H54 (cell line): ENCODE measurements at regions not wholly inside any gene's neighbourhood (a gene's known extent, or its start where the extent isn't known, plus 50 kb on each side); places are given as distances from the start of the nearest gene placed in this dataset.

Experiments
- DNase-seq: peaks from one replicate; pipeline ENCODE4 v3.0.0; 2011; ENCODE audit warnings: low spot score, mixed read lengths; ENCODE audit not compliant: insufficient read length
- FAIRE-seq: peaks from 3 replicates; lab custom pipeline; 2011; peaks lifted over from hg19 to GRCh38; lab: Jason Lieb, UNC
- POLR2A ChIP-seq: IDR thresholded peaks from 2 replicates; pipeline ENCODE4 v1.6.1; 2011; ENCODE audit warnings: low read depth, mild to moderate bottlenecking, low read length

DNA sequence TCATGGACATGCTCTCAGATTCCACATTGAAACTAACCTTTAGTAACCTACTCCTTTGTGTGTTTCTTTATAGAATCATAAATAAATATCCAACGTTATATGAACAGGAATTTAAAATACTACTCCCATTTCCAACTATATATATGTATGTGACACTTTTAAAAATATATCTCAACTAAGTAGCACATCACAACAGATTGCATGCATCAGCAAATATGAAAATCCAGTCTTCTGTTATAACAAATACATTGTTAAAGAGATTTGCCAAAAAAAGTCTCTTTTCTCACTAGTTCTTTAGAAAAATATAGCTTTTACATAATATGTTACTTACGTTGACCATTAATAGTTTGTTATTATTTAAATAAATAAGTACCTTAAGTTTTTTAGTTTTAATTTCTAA, 1608.6 kb upstream of the RAG2 start:
- DNase-seq (no peak), FAIRE-seq (peak; percentile 43)
- TF ChIP-seq POLR2A = no peak

DNA sequence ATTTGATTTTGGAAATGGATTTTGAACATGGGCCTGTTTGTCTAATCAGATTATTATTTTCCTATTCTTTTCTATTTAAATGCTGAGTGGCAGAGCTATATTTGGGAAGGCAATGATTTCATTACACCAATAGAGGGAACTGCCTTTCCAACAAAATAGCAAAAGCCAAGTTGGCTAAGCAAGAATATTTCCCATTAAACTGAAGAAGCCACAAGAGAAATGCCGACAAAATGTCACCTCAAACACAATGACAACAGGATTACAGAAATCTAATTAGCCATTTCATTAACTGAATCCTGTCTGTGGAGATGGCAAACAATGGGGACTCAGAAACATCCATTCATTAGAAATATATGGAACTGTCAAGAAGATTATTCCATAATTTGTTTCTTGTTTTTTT, 1593.1 kb upstream of the RAG2 start:
- no peak for DNase-seq
- no peak for FAIRE-seq
- TF ChIP-seq POLR2A = no peak

GRCh38 chr11:38182126-38182866, 1584.3 kb upstream of the RAG2 start:
- DNase-seq (no peak), FAIRE-seq (peak; percentile 76)
- no peak for TF ChIP-seq POLR2A

- TF ChIP-seq POLR2A = no peak
- FAIRE-seq (no peak), DNase-seq (no peak)
These were observed 1578.8 kb upstream of the RAG2 start for GRCh38 chr11:38176686-38177322.

DNA sequence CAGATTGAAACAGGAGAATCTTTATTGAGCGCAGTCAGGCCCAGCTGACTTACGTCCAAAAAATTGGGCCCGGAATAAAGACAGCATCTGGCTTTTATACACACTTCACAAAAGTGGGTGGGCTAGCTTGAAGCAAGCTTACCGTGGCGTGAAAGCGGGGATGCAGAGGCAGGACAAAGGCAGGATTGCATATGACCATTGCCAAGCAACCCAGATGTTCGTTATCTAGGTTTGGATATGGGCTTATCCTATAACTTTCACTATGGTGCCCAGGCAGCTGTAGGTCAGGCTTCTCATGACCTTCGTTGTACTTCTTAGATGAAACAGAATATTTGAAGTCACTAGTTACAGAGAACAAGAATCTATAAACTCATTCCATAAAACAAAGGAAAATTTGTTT, 1575.6 kb upstream of the RAG2 start:
- DNase-seq = no peak
- no peak for FAIRE-seq
- no peak for TF ChIP-seq POLR2A

- peak; percentile 28 for DNase-seq
- no peak for TF ChIP-seq POLR2A
- peak; percentile 96 for FAIRE-seq
These were observed 1571.2 kb upstream of the RAG2 start for GRCh38 chr11:38169286-38169685.

DNA sequence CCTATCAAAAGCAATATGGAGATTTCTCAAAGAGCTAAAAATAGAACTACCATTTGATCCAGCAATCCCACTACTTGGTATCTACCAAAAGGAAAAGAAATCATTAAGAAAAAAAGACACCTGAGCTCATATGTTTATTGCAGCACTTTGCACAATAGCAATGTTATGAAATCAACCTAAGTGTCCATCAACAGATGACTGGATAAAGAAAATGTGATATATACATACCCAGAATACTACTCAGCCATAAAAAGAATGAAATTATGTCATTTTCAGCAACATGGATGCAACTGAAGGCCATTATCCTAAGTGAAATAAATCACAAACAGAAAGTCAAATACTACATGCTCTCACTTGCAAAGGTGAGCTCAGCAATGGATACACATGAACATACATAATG, 1565.5 kb upstream of the RAG2 start:
- FAIRE-seq = no peak
- no peak for TF ChIP-seq POLR2A
- no peak for DNase-seq

GRCh38 chr11:38160433-38160832, 1562.4 kb upstream of the RAG2 start:
- no peak for TF ChIP-seq POLR2A
- FAIRE-seq = peak; percentile 6
- DNase-seq = no peak

- no peak for FAIRE-seq
These were observed 1561.0 kb upstream of the RAG2 start for GRCh38 chr11:38159038-38159437.

GRCh38 chr11:38156495-38157146, 1558.6 kb upstream of the RAG2 start:
- DNase-seq (no peak), FAIRE-seq (no peak)
- TF ChIP-seq POLR2A = no peak

More at GRCh38 chr11:38159038-38159437, 1561.0 kb upstream of the RAG2 start:
- no peak for TF ChIP-seq POLR2A
- no peak for DNase-seq

GRCh38 chr11:38155856-38156255, 1557.8 kb upstream of the RAG2 start:
- TF ChIP-seq POLR2A = no peak
- DNase-seq (no peak), FAIRE-seq (no peak)

- no peak for DNase-seq
- no peak for TF ChIP-seq POLR2A
- peak; percentile 50 for FAIRE-seq
These were observed 1555.9 kb upstream of the RAG2 start for GRCh38 chr11:38153985-38154384.

DNA sequence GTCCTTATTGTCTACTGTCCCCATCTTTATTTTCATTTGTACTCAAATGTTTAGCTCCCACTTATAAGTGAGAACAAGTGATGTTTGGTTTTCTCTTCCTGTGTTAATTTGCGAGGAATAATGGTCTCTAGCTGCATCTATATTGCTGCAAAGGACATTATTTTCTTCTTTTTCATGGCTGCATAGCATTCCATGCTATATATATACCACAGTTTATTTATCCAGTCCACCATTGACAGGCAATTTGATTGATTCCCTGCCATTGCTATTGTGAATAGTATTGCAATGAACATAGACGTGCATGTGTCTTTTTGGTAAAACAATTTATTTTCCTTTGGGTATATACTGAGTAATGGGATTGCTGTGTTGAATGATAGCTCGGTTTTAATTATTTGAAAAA, 1545.8 kb upstream of the RAG2 start:
- FAIRE-seq (no peak), DNase-seq (no peak)
- TF ChIP-seq POLR2A = no peak

- TF ChIP-seq POLR2A = no peak
- DNase-seq (no peak), FAIRE-seq (no peak)
These were observed 1540.9 kb upstream of the RAG2 start for GRCh38 chr11:38138972-38139371.

GRCh38 chr11:38136887-38137286, 1538.9 kb upstream of the RAG2 start:
- DNase-seq (no peak), FAIRE-seq (no peak)
- TF ChIP-seq POLR2A = no peak
